K562 (cell line): ENCODE measurements at regions not wholly inside any gene's neighbourhood (a gene's known extent, or its start where the extent isn't known, plus 50 kb on each side); places are given as distances from the start of the nearest gene placed in this dataset.
"Not testable (repeated sequence)": the region's sequence is repeated elsewhere in the genome, so short reads cannot be mapped to it uniquely, and the experiment has no call there.

Experiments used
- CTCF ChIP-seq, 3 experiments: IDR thresholded peaks in 2 of 3; conservative IDR thresholded peaks in 1 of 3; 2 replicates each; pipeline ENCODE4 v1.5.1; 2011 to 2012; ENCODE audit warnings: low read length in 3 of 3, mild to moderate bottlenecking in 3 of 3, control low read depth in 2 of 3, improper control_type of control experiment in 1 of 3, inconsistent platforms in 1 of 3, low read depth in 1 of 3, mixed read lengths in 1 of 3, moderate library complexity in 1 of 3; ENCODE audit not compliant: insufficient read depth in 2 of 3
- MAFK ChIP-seq: IDR thresholded peaks from 2 replicates; pipeline ENCODE4 v1.6.1; 2011; ENCODE audit warnings: low read length, improper control_type of control experiment
- RAD21 ChIP-seq, 2 experiments: fragments of 250-450 bp in 1 of 2; fragments of 450-650 bp in 1 of 2; sonication (Bioruptor Pico) in 1 of 2; formaldehyde crosslinking in 1 of 2; IDR thresholded peaks in 1 of 2; conservative IDR thresholded peaks in 1 of 2; 2 replicates each; pipeline versions ENCODE4 v1.4.0 to v1.8.0; 2020 to 2022; ENCODE audit warnings: mild to moderate bottlenecking in 2 of 2, moderate library complexity in 1 of 2

GRCh38 chr3:35482566-35482965 is 156.8 kb upstream of the ARPP21 start:
- not testable (repeated sequence) for TF ChIP-seq RAD21 (CRISPR knock-in tag; conservative IDR thresholded peaks at IDR 0.05 in 1 of 2, IDR thresholded peaks at IDR 0.05 in 1 of 2); CTCF (IDR thresholded peaks at IDR 0.05 in 2 of 3, conservative IDR thresholded peaks at IDR 0.05 in 1 of 3; ENCODE audit: insufficient read depth in 2 of 3, low read depth in 1 of 3, low read length in 3 of 3); MAFK
